Breast epithelium (tissue), 4 donors: ENCODE measurements at regions not wholly inside any gene's neighbourhood (a gene's known extent, or its start where the extent isn't known, plus 50 kb on each side); places are given as distances from the start of the nearest gene placed in this dataset.

Experiments
- DNase-seq, 2 donors: peaks; one replicate each; pipeline ENCODE4 v3.0.0-alpha.2; 2019; ENCODE audit warnings: low spot score in 2 of 2
- H3K27ac ChIP-seq, 2 donors: fragments of 200-600 bp; sonication (generic) in 1 of 2; one replicate each; pipeline ENCODE4 v1.5.1; 2016 to 2019; ENCODE audit warnings: mild to moderate bottlenecking in 1 of 2
- H3K27me3 ChIP-seq, 2 donors: fragments of 200-600 bp; sonication (generic) in 1 of 2; one replicate each; pipeline versions ENCODE4 v1.5.1 to v1.6.0; 2017 to 2019; ENCODE audit warnings: control low read depth in 1 of 2, mild to moderate bottlenecking in 1 of 2
- H3K36me3 ChIP-seq: fragments of 200-600 bp; one replicate; pipeline ENCODE4 v1.5.1; 2019
- H3K4me1 ChIP-seq, 2 donors: fragments of 200-600 bp; sonication (generic); one replicate each; pipeline ENCODE4 v1.5.1; 2016 to 2019; ENCODE audit warnings: control low read depth in 1 of 2
- H3K4me3 ChIP-seq, 3 donors: fragments of 200-600 bp; sonication (generic); 1 replicate in 2 of 3; 2 replicates in 1 of 3; pipeline ENCODE4 v1.5.1; 2016 to 2019; ENCODE audit warnings: mild to moderate bottlenecking in 3 of 3, moderate library complexity in 2 of 3
- H3K9me3 ChIP-seq, 2 donors: fragments of 200-600 bp; sonication (generic) in 1 of 2; one replicate each; pipeline ENCODE4 v1.5.1; 2016 to 2019; ENCODE audit warnings: control low read depth in 1 of 2
- CTCF ChIP-seq, 3 donors: fragments of 450-650 bp; IDR thresholded peaks; one replicate each; pipeline ENCODE4 v1.5.1; 2016 to 2017; ENCODE audit warnings: antibody characterized with exemption in 3 of 3, mild to moderate bottlenecking in 3 of 3, moderate library complexity in 3 of 3
- POLR2A ChIP-seq: fragments of 450-650 bp; IDR thresholded peaks from one replicate; pipeline ENCODE4 v1.6.1; 2016; ENCODE audit warnings: antibody characterized with exemption, mild to moderate bottlenecking, moderate library complexity
- POLR2AphosphoS5 ChIP-seq, 3 donors: sonication (generic); formaldehyde crosslinking; IDR thresholded peaks; one replicate each; pipeline ENCODE4 v1.6.1; 2017; ENCODE audit warnings: antibody characterized with exemption in 3 of 3
- intact Hi-C: fragments of 100-400 bp; cut with DNase I; formaldehyde crosslinking; loops from one replicate; pipeline ENCODE4 v1.15.1; 2023; ENCODE audit warnings: low total_unique reads

GRCh38 chr6:163761481-163761880, 347.0 kb downstream of the QKI start:
- intact Hi-C loops: no loop called here
- no peak overlapping the region for H3K27ac ChIP-seq
- no peaks in the 10 kb centered on the region for H3K36me3 ChIP-seq
- no peaks in the 10 kb centered on the region for H3K27me3 ChIP-seq
- H3K9me3 ChIP-seq: no peaks in the 10 kb centered on the region
- no peaks in the 10 kb centered on the region for H3K4me1 ChIP-seq
- no peak for DNase-seq
- H3K4me3 ChIP-seq: no peak overlapping the region
- TF ChIP-seq CTCF (IDR thresholded peaks at IDR 0.05) (no peak), POLR2AphosphoS5 (IDR thresholded peaks at IDR 0.05) (no peak), POLR2A (no peak)

GRCh38 chr6:163760860-163761259, 346.3 kb downstream of the QKI start:
- no peaks in the 10 kb centered on the region for H3K27me3 ChIP-seq
- no peak overlapping the region for H3K4me3 ChIP-seq
- no peaks in the 10 kb centered on the region for H3K9me3 ChIP-seq
- no peak for DNase-seq
- intact Hi-C loops: no loop called here
- H3K36me3 ChIP-seq: no peaks in the 10 kb centered on the region
- H3K27ac ChIP-seq: no peak overlapping the region
- TF ChIP-seq CTCF (IDR thresholded peaks at IDR 0.05) (no peak), POLR2AphosphoS5 (IDR thresholded peaks at IDR 0.05) (no peak), POLR2A (no peak)
- no peaks in the 10 kb centered on the region for H3K4me1 ChIP-seq

GRCh38 chr6:163759542-163759941, 345.0 kb downstream of the QKI start:
- intact Hi-C loops: no loop called here
- DNase-seq: no peak

GRCh38 chr6:163757520-163757919, 343.0 kb downstream of the QKI start:
- DNase-seq: no peak
- Histone ChIP-seq H3K4me1 (no peaks in the 10 kb centered on the region), H3K4me3 (no peak overlapping the region), H3K27me3 (no peaks in the 10 kb centered on the region), H3K36me3 (no peaks in the 10 kb centered on the region), H3K9me3 (peaks cover 0 to 6% of the 10 kb centered on the region in 2 donors), H3K27ac (no peak overlapping the region)
- TF ChIP-seq POLR2AphosphoS5 (IDR thresholded peaks at IDR 0.05) (no peak), POLR2A (no peak), CTCF (IDR thresholded peaks at IDR 0.05) (no peak)
- intact Hi-C loops: no loop called here

More at GRCh38 chr6:163759542-163759941, 345.0 kb downstream of the QKI start:
- Histone ChIP-seq H3K4me1 (no peaks in the 10 kb centered on the region), H3K4me3 (no peak overlapping the region), H3K27ac (no peak overlapping the region), H3K9me3 (no peaks in the 10 kb centered on the region), H3K36me3 (no peaks in the 10 kb centered on the region), H3K27me3 (no peaks in the 10 kb centered on the region)
- TF ChIP-seq CTCF (IDR thresholded peaks at IDR 0.05) (no peak), POLR2A (no peak), POLR2AphosphoS5 (IDR thresholded peaks at IDR 0.05) (no peak)

- no peak for TF ChIP-seq POLR2AphosphoS5 (IDR thresholded peaks at IDR 0.05)
- TF ChIP-seq CTCF (IDR thresholded peaks at IDR 0.05): no peak
- TF ChIP-seq POLR2A: no peak
- H3K36me3 ChIP-seq: no peaks in the 10 kb centered on the region
Measured at GRCh38 chr6:163756079-163756478, 341.6 kb downstream of the QKI start.

More at GRCh38 chr6:163756079-163756478, 341.6 kb downstream of the QKI start:
- no peak for DNase-seq
- H3K9me3 ChIP-seq: peaks cover 0 to 6% of the 10 kb centered on the region in 2 donors
- H3K27me3 ChIP-seq: no peaks in the 10 kb centered on the region
- intact Hi-C loops: no loop called here
- H3K4me3 ChIP-seq: no peak overlapping the region
- no peaks in the 10 kb centered on the region for H3K4me1 ChIP-seq
- no peak overlapping the region for H3K27ac ChIP-seq
